Ureter (tissue), 1 donor: ENCODE measurements at regions not wholly inside any gene's neighbourhood (a gene's known extent, or its start where the extent isn't known, plus 50 kb on each side); places are given as distances from the start of the nearest gene placed in this dataset.
A peak's percentile ranks its signal among the peaks of the same experiment; 100 is the strongest.

ENCODE experiments used
- DNase-seq: peaks from one replicate; pipeline ENCODE4 v3.0.0-alpha.2; 2020; ENCODE audit warnings: low spot score
- donor health status: DM: yes; HTN: yes; CAD: no.

DNA sequence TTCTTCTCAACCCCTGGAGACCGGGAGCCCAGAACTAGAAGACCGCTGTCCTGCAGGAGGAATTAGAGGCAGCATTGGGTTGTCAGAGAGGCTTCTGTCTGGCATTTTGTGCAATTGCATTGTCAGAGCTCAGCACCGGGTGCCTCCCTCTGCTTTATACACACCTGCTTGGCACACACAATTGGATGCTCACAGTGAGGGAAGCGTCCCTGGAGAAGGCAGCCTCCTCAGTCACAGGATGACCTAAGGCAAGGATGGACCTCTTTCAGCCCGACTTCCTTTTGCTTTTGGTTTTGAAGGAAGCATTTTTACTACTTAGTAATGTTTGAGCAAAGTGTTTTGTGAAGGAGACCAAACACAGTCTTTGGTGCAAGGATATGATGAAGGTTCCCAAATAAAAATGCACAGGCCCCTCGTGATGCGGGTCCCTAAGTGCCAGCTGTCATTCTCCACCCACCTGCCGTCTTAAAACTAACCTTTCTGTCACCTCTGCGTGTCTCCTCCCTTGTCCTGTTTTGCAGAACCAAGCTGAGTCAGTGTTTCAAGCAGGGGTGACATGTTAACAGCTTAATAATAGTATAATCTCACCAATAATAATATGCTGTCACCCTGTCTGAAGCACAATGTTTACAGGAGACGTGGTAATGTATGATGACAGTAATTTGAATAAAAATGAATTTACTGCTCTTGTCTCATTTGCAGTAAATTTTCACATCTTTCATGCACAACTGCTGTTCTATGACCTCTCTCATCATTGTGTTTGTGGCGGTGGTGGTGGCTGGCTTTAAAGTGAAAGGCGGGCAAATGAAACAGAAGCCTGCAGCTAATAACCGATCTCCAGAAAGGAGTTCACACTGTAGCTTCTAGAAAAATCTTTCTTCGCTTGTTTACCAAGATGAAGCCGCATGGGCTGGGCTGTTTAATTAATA is 430.2 kb upstream of the MKI67 start:
- no peak for DNase-seq

DNA sequence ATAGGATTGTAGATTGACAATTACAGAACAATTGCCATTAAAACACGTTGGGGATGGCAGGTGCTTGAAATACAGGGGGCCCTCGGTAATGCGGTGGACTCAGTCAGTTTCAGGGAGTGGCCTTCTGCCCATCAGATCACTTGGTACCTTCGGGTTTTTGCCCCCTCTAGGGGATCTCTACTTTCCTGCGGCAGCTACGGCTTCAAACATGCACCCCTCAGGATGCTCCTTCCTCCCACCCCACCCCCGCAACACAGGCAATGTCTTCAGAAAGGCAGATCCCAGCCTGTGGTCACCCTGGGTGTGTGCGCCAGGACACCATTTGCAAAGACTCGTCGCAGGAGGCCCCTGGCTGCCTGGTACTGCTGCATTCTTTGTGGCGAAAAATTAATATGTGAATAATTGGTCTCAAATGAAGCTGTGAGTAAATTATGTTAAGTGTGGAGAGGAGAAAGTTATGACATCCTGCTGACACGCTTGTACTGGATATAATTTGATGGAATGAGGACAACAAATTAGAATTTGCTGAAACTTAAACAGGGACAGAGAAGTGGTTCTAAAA is 431.0 kb upstream of the MKI67 start:
- DNase-seq = no peak

DNA sequence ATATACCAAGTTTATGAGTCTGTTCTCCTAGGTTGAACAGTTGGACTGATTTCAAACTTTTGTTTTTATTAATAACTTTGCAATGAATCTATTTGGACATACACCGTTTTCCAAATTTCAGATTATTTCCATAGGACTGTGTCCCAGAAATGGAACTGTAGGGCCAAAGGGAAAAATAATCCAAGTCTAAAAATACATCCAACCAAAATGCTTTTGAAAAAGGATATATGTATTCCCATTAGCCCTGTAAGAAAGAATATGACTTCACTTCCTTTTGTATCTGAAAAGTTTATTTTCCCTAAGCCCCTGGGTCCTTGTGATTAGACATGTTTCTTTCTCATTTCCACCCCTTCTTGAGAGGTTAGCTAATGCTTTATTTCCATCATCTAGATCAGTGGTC is 434.2 kb upstream of the MKI67 start:
- no peak for DNase-seq

DNA sequence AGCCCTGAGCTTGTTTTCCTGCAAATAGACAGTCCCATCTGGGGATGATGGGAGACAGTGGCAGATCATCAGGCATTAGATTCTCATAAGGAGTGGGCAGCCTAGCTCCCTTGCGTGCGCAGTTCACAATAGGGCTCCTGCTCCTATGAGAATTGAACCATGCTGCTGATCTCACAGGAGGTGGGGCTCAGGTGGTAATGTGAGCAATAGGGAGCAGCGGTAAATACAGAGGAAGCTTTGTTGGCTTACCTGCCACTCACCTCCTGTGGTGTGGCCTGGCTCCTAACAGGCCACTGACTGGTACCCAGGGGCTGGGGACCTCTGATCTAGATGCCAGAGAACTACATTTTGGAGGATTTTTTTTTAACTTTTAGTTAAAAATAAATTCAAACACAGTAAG is 434.8 kb upstream of the MKI67 start:
- DNase-seq = peak; percentile 15

DNA sequence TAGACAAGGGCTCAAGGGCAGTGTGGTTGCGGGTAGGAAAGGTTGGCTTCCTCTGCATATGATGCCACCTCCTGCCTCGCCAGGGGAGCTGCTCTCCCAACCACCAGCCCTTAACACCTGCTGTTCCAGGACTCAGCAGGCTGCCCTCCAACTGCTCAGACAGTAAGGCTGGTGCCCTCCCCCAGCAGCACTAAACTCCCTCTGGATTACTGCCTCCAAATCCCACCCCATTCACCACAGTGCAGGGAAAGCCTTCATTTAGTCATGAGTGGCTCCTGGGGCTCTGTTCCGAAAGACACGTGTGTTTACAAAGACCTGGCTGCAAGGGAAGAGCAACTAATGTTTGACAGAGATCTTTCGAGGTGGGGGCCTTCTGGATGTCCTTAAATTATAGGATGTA is 437.2 kb upstream of the MKI67 start:
- peak; percentile 31 for DNase-seq

DNA sequence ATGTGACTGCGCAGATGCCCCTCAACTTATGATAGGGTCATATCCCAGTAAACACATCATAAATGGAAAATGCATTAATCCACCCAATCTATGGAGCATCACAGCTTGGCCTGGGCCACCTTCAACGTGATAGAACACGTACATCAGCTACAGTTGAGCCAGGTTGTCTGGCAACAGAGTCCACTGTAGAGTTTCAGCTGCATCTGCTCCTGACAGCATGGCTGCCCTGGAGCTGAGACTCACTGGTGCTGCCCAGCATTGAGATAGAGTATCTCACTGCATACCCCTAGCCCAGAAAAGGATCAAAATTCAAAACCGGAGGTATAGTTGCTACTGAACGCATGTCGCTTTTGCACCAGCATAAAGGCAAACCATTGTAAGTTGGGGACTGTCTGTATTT is 437.7 kb upstream of the MKI67 start:
- peak; percentile 6 for DNase-seq

DNA sequence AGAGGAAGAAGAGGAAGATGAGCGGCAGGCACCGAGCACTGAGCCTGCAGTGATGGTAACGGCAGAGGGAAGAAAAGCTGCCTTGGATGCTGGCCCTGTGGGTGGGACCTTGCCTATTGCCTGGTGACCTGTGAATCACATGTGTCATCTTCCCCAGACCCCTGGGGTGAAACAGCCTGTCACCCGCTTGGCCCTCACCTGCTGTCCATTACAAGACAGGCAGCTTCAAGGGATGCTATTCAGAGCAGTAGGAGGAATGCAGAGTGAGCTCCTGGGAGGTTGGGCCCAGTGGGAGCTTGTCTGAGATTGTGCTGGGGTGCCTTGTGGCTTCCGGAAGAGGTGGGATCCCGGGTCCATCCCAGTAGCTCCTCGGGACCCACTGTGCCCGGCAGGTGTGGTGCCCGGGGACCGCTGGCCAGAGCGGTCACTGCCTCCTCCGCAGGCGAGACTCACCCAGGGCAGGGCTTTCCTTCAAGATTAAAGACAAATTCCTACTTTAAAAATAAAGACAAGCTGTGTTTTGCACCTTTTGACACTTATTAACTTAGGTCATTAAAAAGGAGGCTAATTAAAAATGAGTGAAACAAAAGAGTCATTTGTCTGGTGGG is 440.2 kb upstream of the MKI67 start:
- DNase-seq = no peak

DNA sequence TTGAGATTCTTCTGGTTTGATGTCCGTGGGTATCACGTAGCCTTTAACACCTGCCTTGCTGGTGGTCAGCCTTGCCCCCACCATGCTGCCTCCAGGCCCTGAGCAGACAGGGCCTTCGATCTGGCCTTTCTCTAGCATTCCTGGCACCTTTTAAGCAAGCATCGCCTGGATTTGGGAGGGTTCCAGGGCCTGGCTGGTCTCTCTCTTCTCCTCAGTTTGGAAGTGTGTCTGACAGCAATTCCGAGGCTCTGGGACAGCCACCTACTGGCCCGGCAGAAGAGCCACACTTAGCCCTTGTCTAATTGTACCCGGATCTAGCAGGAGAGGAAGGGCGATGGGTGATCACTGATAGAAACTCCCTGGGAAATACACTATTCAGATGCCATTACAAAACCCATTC is 441.3 kb upstream of the MKI67 start:
- DNase-seq = no peak

DNA sequence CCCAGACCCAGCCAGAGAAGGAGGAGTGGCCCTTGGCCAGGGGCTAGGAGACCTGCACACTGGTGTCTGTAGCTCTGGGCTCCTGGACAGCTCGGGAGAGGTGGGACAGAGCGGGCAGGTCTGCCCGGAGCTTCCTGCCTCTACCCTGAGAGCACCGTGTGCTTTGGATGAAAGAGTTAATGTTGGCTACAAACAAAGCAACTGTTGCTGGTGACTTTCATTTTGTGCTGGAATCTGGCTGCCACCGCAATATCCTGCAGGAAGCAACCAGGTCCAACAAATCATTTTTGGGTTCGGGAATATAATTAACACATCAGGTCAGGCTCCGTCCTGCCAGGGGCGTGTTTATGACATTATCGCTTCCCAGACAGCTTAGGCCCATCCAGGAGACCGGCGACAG is 441.8 kb upstream of the MKI67 start:
- no peak for DNase-seq

DNA sequence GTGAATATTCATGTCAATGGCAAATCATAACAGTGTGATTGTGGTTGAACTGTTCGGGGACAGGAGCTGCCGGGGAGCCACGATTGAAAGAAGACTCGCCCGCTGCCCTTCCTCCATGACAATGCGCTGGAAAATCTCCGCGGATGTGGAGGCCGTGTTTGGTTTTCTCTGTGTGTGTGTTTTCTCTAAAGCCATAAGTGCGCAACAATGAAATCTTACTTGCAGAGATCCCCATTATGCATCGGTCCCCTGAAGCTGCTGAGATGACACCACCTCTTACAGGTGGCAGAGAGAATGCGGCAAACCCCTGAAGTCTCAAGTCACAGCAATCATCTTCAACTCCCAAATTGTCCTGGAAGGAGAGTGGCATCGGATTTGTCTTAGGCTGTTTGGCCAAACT is 442.3 kb upstream of the MKI67 start:
- no peak for DNase-seq

DNA sequence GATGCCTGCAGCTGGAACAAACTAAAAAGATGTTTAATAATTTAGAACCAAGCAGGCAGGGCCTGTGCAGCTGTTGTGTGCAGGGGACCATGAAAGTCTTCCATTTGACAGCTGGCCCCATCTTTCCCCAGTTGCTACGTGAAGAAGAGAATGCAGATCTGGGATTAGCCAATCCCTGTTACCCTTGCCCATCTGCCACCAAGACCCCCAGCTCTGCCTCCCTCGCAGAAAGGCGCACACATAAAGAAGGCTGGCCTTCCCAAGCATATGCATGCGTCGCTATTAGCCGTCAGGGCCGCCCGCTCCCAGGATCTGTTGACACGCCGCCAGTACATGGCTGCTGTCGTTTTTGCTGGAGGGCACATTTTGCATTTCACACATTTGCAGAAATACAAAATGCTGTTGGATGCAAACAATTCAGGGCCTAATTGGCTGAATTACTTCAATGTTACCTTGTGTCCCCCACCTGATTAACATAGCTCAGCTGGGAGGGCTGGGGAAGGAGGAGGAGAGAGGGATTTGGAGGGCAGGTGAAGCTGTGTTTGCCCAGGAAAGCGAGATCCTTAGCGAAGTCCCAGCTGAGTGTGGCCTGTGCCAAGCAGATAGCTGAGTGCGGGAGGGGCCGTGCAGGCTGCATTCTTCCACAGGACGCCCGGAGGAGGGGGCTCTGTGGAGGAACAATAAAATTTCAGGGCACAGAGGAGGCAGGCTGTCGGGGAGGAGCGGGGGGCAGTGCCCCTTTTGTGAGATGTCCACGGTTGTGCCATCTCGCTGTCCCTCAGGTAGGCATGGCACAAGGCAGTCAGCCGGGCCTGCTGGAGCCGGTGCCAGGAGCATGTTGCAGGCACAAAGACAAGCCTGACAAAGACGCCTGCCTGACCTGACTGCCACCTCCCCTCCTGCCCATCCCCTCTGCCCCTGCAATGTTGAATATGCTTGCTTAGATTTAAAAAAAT is 443.0 kb upstream of the MKI67 start:
- DNase-seq = no peak

DNA sequence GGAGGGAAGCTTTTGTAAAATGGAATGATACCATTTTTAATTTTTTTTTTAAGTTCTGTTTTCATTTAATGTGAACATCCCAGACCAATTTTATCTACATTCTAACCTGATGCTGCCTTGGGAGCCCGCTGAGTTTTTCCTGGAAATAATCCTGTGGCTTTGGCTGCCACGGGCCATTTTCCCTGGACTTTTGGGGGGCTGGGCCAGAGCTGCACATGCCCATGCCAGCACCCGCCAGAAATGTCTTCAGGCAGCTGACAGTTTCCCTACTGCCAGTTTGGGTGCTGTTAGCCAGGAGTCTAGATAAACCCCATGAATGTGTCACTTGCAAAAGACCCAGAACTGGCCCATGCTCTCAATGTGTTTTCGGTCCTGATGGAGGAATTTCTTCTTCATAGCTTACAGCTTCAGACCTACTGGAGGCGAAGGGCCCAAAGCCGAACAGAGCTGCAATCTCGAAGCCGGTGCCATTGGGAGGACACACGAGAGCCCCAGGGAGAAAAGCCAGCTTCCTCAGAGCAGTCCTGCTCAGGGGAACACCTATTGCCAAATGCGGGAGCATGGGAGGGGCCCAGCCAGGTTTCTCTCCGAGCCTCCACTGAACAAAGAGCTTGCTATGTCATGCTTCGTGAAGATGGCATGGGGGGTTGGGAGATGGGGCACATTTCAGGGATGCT is 444.2 kb upstream of the MKI67 start:
- no peak for DNase-seq

DNA sequence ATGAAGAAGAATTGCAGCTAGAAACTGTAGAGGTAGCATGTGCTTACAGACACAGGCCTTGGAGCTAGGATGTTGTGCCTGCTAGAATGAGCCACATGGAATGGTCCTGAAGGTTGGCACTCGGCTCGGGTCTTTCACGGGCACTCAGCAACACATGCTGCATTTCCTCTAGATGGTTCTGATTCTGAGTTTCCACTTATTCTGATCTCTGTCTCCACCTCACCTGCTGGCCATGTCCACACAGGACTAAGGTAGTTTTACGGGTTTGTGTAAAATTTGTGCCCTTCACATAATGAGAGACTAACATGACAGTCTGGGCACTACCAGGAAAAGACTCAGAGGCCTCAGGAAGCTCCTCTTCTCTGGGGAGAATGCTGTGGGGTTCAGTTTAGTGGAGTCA is 444.8 kb upstream of the MKI67 start:
- DNase-seq = no peak

DNA sequence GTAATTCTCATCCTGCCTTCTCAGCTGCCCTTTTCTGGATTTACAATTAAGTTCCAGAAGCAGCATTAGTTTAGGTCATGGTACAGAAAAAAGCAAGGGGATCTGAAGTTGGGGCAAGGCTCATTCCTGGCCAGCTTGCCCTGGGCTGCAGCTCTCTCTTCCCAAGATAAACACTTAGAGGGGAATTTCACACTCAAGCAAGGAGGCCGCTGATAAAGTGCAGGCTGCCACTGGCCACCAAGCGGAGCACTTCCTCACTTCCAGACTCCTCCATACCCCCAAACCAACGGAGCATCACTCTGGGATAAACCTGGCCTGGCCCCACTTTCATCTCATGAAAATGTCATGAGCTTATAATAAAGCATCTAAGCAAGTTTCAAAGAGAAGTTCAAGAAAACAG is 445.5 kb upstream of the MKI67 start:
- no peak for DNase-seq

DNA sequence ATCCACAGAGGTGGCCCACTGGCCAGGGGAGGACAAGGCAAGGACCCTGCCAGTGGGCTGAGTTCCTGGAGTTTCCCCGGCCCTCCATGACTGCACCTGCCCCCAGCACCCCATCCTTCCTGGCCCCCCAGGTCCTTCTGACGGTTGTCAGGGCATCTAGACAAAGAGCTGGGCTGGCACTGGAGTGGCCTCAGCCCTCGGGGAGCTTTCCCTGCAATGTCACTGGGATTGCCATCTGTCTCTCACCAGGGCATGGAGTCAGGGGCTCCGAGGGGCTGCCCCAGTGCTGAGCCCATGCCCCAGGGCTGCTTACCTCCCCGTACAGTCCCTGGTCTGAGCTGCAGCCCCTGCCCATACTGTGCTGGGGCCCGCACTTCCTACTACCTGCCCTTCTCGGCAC is 446.5 kb upstream of the MKI67 start:
- no peak for DNase-seq

DNA sequence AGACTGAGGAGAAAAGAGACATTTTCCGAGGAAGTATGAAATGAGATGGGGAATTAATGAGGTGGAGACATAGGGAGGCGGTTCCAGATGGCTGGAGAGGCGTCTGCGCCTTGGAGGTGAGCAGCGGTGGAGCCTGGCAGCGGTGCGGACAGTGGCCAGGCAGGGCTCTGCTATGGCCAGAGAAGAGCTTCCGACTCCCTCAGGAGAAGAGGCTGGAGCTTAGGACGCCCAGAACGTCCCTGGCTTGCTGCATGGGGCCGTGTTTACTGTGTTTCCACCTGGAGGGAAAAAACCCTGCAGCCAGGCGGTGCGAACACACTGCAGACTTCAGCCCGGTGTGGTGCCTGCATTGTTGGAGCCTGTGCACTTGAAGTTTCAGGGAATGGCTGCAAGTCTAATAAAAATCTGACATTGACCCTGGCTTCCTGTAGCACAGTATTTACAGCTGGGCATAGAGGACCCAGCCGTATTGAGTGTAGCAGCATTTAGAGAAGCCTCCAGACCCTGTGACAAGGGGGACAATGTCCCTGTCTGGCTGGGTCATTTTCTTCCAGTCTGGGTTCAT is 447.1 kb upstream of the MKI67 start:
- no peak for DNase-seq

DNA sequence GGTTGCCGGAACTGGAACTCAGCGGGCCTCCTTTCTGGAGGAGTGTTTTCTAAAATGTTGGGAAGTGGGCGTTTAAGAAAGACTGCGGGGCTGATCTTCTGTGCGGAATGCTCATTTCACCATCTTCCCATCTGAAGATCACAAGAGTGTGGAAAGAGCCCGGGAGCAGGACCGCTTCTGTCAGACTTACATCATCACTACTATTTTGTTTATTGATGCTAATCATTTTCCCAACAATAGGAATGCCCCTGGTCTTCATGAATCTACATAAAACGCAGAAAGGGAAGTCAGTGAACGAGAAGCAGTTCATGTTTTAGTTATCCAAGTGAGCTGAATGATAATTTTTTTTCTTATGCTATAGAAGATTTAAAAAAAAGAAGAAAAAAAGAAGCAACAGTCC is 447.8 kb upstream of the MKI67 start:
- no peak for DNase-seq

DNA sequence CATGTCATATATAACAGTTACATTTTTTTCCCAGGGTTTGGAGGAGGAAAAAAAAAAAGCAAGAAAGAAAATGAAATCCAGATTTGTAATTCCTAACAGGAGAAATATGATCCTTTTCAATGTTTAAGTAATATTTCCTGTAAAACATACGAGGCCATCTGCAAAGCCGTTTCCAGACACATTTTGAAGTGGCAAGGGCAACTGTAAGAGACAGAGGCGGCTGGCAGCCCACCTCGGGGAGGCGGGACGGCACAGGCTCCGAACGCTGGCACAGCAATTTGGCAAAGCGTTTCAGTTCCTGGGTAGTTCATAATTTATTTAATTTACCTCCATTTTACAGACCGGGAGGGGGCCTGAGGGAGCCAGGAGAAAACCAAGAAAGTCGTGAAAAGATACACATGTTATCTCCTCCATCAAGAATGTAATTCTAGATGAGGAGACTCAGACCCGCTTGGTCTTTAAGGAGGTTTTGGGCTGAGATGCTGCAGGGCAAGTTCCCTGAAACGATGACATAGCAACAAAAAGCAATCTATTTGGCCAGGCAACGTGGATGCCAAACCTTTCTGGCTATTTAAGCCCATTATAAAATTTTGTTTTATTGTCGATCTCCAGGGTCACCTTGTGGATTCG is 448.5 kb upstream of the MKI67 start:
- no peak for DNase-seq

DNA sequence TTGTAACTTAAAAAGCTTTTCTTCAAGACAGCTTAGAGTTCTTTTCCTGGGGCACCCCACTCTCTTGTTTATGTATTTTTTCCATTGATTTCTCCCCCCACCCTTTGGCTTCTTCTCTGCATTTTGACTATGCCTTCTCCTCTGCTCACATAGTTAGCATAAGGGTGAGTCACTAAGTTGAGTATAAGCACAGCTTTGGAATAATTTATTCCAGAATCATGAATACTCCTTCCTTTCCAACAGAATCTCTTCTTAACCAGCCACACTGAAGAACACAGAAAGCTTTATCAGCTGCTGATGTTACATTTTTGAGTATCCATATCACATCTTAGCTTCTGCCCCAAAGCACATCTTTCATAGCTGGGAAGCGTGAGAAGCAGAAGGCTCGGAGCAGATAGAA is 449.5 kb upstream of the MKI67 start:
- DNase-seq = no peak

DNA sequence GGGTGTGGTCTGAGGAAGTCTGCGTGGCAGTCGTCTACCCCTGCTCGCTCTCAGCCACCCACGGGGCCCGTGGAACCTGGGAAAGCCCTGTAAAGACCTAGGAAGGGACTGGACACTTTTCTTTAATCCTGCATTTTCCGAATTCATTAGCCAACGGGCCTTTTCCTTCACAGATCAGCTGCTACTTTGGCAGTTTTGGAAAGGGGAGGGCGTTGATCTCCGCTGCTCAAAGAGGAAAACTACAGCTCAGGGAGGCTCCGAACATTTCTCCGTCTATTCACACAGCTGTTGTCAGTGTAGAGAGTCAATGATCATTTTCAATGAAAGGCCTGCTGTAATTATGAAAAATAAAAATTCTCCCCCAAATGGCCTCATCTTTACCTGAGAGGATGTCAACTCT is 450.1 kb upstream of the MKI67 start:
- no peak for DNase-seq
